ENCODE measurements at regions not wholly inside any gene's neighbourhood (a gene's known extent, or its start where the extent isn't known, plus 50 kb on each side); places are given as distances from the start of the nearest gene placed in this dataset.
A peak's percentile ranks its signal among the peaks of the same experiment; 100 is the strongest.
"Not testable (repeated sequence)": the region's sequence is repeated elsewhere in the genome, so short reads cannot be mapped to it uniquely, and the experiment has no call there.

DNA sequence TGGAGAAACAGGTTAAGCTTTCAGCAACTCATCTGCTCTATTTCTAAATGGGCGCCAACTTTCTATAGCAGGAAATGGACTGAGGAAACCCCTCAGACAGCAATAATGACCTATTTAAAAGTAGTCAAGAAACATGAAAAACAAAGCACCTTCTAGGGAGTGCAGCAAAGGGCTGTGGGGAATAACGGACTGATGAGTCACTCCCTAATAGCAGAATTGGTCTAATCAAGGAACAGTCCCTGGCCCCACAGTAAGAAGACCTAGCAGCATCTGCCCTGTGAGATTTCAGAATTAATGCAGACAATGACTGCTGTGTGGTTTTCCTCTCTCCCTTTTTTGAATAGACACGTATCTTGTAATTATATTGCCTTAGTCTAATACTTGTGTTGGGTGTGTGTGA lies 602.9 kb downstream of the IPMK start:
- no peak for DNase-seq
- Histone ChIP-seq H3K4me3 (ENCODE audit: low read length) (no peak overlapping the region), H3K27me3 (ENCODE audit: control insufficient read depth, insufficient read depth, low read length) (no peaks in the 10 kb centered on the region), H3K9me3 (replicated peaks; ENCODE audit: control insufficient read depth, low read depth, low read length) (no peaks in the 10 kb centered on the region), H3K36me3 (ENCODE audit: control insufficient read depth, insufficient read depth, low read length) (no peaks in the 10 kb centered on the region), H3K27ac (ENCODE audit: low read length) (no peak overlapping the region), H3K4me1 (ENCODE audit: control insufficient read depth, insufficient read depth, low read length) (no peaks in the 10 kb centered on the region)
- WGBS (ENCODE audit: insufficient coverage), result 60% methylated on average over 1 of the region's 3 CpGs

DNA sequence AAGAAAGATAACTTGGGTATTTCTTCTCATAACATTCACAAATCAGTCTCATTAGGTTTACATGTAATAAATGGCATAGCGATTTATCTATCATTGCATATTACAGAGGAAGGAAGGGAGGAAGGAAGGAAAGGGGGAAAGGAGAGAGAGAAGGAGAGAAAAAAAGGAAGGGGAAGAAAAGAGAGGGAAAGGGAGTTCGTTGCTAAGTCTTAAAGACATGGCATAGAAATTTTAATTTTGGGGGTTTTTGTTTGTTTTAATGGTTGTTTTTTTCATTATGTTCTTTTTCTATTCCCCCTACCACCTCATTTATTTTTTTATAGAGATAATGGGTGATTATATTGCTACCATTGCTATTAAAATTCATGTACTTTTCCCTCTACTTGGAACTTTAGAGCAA lies 604.3 kb downstream of the IPMK start:
- no CpG with 5 or more reads among the region's 2 CpGs for WGBS (ENCODE audit: insufficient coverage)
- no peak for DNase-seq
- no peaks in the 10 kb centered on the region for H3K4me1 ChIP-seq (ENCODE audit: control insufficient read depth, insufficient read depth, low read length)

GRCh38 chr10:57661206-57661605 lies 606.5 kb downstream of the IPMK start:
- no peak overlapping the region for H3K27ac ChIP-seq (ENCODE audit: low read length)
- no peak for DNase-seq
- no peaks in the 10 kb centered on the region for H3K36me3 ChIP-seq (ENCODE audit: control insufficient read depth, insufficient read depth, low read length)
- H3K4me3 ChIP-seq (ENCODE audit: low read length), result no peak overlapping the region
- H3K27me3 ChIP-seq (ENCODE audit: control insufficient read depth, insufficient read depth, low read length), result no peaks in the 10 kb centered on the region
- no peaks in the 10 kb centered on the region for H3K9me3 ChIP-seq (replicated peaks; ENCODE audit: control insufficient read depth, low read depth, low read length)
- 86% methylated on average over 2 of the region's 4 CpGs for WGBS (ENCODE audit: insufficient coverage)
- no peaks in the 10 kb centered on the region for H3K4me1 ChIP-seq (ENCODE audit: control insufficient read depth, insufficient read depth, low read length)

More for the DNA sequence above, 604.3 kb downstream of the IPMK start:
- no peak overlapping the region for H3K27ac ChIP-seq (ENCODE audit: low read length)
- no peaks in the 10 kb centered on the region for H3K27me3 ChIP-seq (ENCODE audit: control insufficient read depth, insufficient read depth, low read length)
- H3K9me3 ChIP-seq (replicated peaks; ENCODE audit: control insufficient read depth, low read depth, low read length), result no peaks in the 10 kb centered on the region
- no peaks in the 10 kb centered on the region for H3K36me3 ChIP-seq (ENCODE audit: control insufficient read depth, insufficient read depth, low read length)
- H3K4me3 ChIP-seq (ENCODE audit: low read length), result no peak overlapping the region

GRCh38 chr10:57657164-57657765 lies 610.4 kb downstream of the IPMK start:
- Histone ChIP-seq H3K27me3 (ENCODE audit: control insufficient read depth, insufficient read depth, low read length) (no peaks in the 10 kb centered on the region), H3K4me3 (ENCODE audit: low read length) (no peak overlapping the region), H3K36me3 (ENCODE audit: control insufficient read depth, insufficient read depth, low read length) (no peaks in the 10 kb centered on the region), H3K4me1 (ENCODE audit: control insufficient read depth, insufficient read depth, low read length) (no peaks in the 10 kb centered on the region), H3K9me3 (replicated peaks; ENCODE audit: control insufficient read depth, low read depth, low read length) (no peaks in the 10 kb centered on the region), H3K27ac (ENCODE audit: low read length) (no peak overlapping the region)
- DNase-seq, result peak; percentile 22
- WGBS (ENCODE audit: insufficient coverage), result 0% methylated on average over 1 of the region's 5 CpGs

DNA sequence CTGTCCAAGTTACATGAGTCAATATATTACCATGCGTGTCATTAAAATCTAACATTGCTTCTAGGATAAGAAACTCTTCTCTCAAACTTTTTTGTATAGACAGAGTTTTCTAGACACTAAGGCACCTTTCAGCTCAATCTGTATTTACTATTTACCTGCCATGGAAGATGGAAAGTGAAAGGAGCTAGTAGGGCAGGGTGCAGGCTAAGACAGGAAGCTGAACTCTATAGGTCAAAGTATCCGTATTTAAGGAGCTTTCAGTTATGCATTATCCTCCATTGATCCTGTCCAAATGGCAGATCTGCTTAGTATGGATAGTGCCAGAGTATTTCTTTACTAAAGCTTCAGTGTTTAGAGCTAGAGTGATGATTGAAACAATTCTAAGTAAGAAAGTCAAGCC lies 612.8 kb downstream of the IPMK start:
- H3K4me3 ChIP-seq (ENCODE audit: low read length), result no peak overlapping the region
- H3K9me3 ChIP-seq (replicated peaks; ENCODE audit: control insufficient read depth, low read depth, low read length), result no peaks in the 10 kb centered on the region
- H3K4me1 ChIP-seq (ENCODE audit: control insufficient read depth, insufficient read depth, low read length), result no peaks in the 10 kb centered on the region
- H3K27ac ChIP-seq (ENCODE audit: low read length), result no peak overlapping the region
- no peaks in the 10 kb centered on the region for H3K36me3 ChIP-seq (ENCODE audit: control insufficient read depth, insufficient read depth, low read length)
- no CpG with 5 or more reads among the region's 2 CpGs for WGBS (ENCODE audit: insufficient coverage)
- DNase-seq, result no peak
- H3K27me3 ChIP-seq (ENCODE audit: control insufficient read depth, insufficient read depth, low read length), result no peaks in the 10 kb centered on the region

- not testable (repeated sequence) for H3K9me3 ChIP-seq (replicated peaks; ENCODE audit: control insufficient read depth, low read depth, low read length); H3K36me3 ChIP-seq (ENCODE audit: control insufficient read depth, insufficient read depth, low read length); H3K27me3 ChIP-seq (ENCODE audit: control insufficient read depth, insufficient read depth, low read length); H3K4me3 ChIP-seq (ENCODE audit: low read length); H3K27ac ChIP-seq (ENCODE audit: low read length); H3K4me1 ChIP-seq (ENCODE audit: control insufficient read depth, insufficient read depth, low read length); DNase-seq
- 100% methylated on average over 1 of the region's 3 CpGs for WGBS (ENCODE audit: insufficient coverage)
Observed at GRCh38 chr10:57645108-57645507, 622.6 kb downstream of the IPMK start.

DNA sequence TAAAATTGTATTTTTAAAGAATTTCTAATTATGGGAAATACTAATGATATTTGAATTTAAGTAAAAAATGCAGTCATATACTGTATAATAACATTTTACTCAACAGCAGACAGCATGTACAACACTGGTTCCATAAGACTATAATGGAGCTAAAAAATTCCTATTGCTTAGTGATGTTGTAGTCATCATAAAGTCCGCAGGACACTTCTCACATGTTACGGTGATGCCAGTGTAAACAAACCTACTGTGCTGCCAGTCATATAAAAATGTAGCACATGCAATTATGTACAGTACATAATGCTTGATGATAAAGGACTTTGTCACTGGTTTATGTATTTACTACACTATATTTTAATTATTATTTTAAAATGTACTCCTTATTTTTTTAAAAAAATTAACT lies 629.3 kb downstream of the IPMK start:
- Histone ChIP-seq H3K9me3 (replicated peaks; ENCODE audit: control insufficient read depth, low read depth, low read length) (no peaks in the 10 kb centered on the region), H3K4me3 (ENCODE audit: low read length) (no peak overlapping the region), H3K36me3 (ENCODE audit: control insufficient read depth, insufficient read depth, low read length) (no peaks in the 10 kb centered on the region), H3K4me1 (ENCODE audit: control insufficient read depth, insufficient read depth, low read length) (no peaks in the 10 kb centered on the region), H3K27me3 (ENCODE audit: control insufficient read depth, insufficient read depth, low read length) (no peaks in the 10 kb centered on the region), H3K27ac (ENCODE audit: low read length) (no peak overlapping the region)
- no CpG with 5 or more reads among the region's 2 CpGs for WGBS (ENCODE audit: insufficient coverage)
- DNase-seq, result no peak

- Histone ChIP-seq H3K27me3 (ENCODE audit: control insufficient read depth, insufficient read depth, low read length) (no peaks in the 10 kb centered on the region), H3K4me1 (ENCODE audit: control insufficient read depth, insufficient read depth, low read length) (no peaks in the 10 kb centered on the region), H3K9me3 (replicated peaks; ENCODE audit: control insufficient read depth, low read depth, low read length) (no peaks in the 10 kb centered on the region), H3K36me3 (ENCODE audit: control insufficient read depth, insufficient read depth, low read length) (no peaks in the 10 kb centered on the region), H3K4me3 (ENCODE audit: low read length) (no peak overlapping the region), H3K27ac (ENCODE audit: low read length) (no peak overlapping the region)
- no peak for DNase-seq
- no CpG with 5 or more reads among the region's 3 CpGs for WGBS (ENCODE audit: insufficient coverage)
Observed at GRCh38 chr10:57628592-57629284, 639.0 kb downstream of the IPMK start.

GRCh38 chr10:57627642-57628178 lies 640.0 kb downstream of the IPMK start:
- Histone ChIP-seq H3K9me3 (replicated peaks; ENCODE audit: control insufficient read depth, low read depth, low read length) (no peaks in the 10 kb centered on the region), H3K36me3 (ENCODE audit: control insufficient read depth, insufficient read depth, low read length) (no peaks in the 10 kb centered on the region), H3K4me1 (ENCODE audit: control insufficient read depth, insufficient read depth, low read length) (no peaks in the 10 kb centered on the region), H3K27ac (ENCODE audit: low read length) (no peak overlapping the region), H3K27me3 (ENCODE audit: control insufficient read depth, insufficient read depth, low read length) (no peaks in the 10 kb centered on the region), H3K4me3 (ENCODE audit: low read length) (no peak overlapping the region)
- no peak for DNase-seq
- 63% methylated on average over 1 of the region's 2 CpGs for WGBS (ENCODE audit: insufficient coverage)

GRCh38 chr10:57624856-57625592 lies 642.7 kb downstream of the IPMK start:
- Histone ChIP-seq H3K27me3 (ENCODE audit: control insufficient read depth, insufficient read depth, low read length) (no peaks in the 10 kb centered on the region), H3K36me3 (ENCODE audit: control insufficient read depth, insufficient read depth, low read length) (no peaks in the 10 kb centered on the region), H3K27ac (ENCODE audit: low read length) (no peak overlapping the region), H3K9me3 (replicated peaks; ENCODE audit: control insufficient read depth, low read depth, low read length) (no peaks in the 10 kb centered on the region), H3K4me1 (ENCODE audit: control insufficient read depth, insufficient read depth, low read length) (no peaks in the 10 kb centered on the region), H3K4me3 (ENCODE audit: low read length) (no peak overlapping the region)
- DNase-seq, result no peak
- no CpG with 5 or more reads among the region's 5 CpGs for WGBS (ENCODE audit: insufficient coverage)

Measured in muscle of leg (tissue), 3 donors.